HCT116 (cell line): ENCODE measurements at regions not wholly inside any gene's neighbourhood (a gene's known extent, or its start where the extent isn't known, plus 50 kb on each side); places are given as distances from the start of the nearest gene placed in this dataset.

Source experiments
- ATAC-seq: fragments of 200-7000 bp; cut with Tn5 transposase; 2 replicates; pipeline ENCODE4 v1.9.1; 2020; ENCODE audit warnings: mild to moderate bottlenecking, moderate library complexity
- BruUV-seq: library from RNA; stranded (reverse); fragments of 400-500 nt; replicated peaks from 2 replicates; lab custom pipeline; 2021; lab: Mats Ljungman, UMichigan
- CTCF ChIA-PET: fragments of 300-600 bp; sonication (Branson Sonifier 250); formaldehyde crosslinking; loops from one replicate; lab custom pipeline; 2021; ENCODE audit warnings: antibody characterized with exemption; lab: Charles Lee
- POLR2A ChIA-PET: fragments of 300-600, 350-600 bp; sonication (Branson Sonifier 250); formaldehyde crosslinking; loops from one replicate; lab custom pipeline; 2021; ENCODE audit warnings: antibody characterized with exemption; lab: Charles Lee
- RAD21 ChIA-PET, 2 experiments: fragments of 300-600 bp; sonication (Branson Sonifier 250); formaldehyde crosslinking; loops; one replicate each; lab custom pipeline; 2023; ENCODE audit warnings: low total read pairs in 2 of 2; ENCODE audit not compliant: uncharacterized antibody in 2 of 2, unreplicated experiment in 2 of 2, low non-redundant PET in 1 of 2; lab: Charles Lee
- DNase-seq: peaks from one replicate; pipeline ENCODE4 v3.0.0-alpha.2; 2010; ENCODE audit warnings: low read depth, low spot score
- H2AFZ ChIP-seq: fragments of 200-600 bp; shearing (Covaris generic), sonication (generic); 2 replicates; pipeline ENCODE4 v1.6.1; 2017; ENCODE audit warnings: low read depth, mixed run types, mixed read lengths, antibody characterized with exemption, low read length; ENCODE audit not compliant: poor library complexity, severe bottlenecking
- H3K27ac ChIP-seq: 2 replicates; pipeline ENCODE4 v1.5.1; 2012; ENCODE audit warnings: low read depth, low read length
- H3K27me3 ChIP-seq: fragments of 200-600 bp; sonication (generic); 2 replicates; pipeline ENCODE4 v1.6.1; 2016; ENCODE audit warnings: mixed run types, low read length, mixed read lengths; ENCODE audit not compliant: insufficient read depth
- H3K36me3 ChIP-seq, 2 experiments: fragments of 200-500 bp in 1 of 2; fragments of 200-600 bp in 1 of 2; sonication (Bioruptor generic) in 1 of 2; sonication (generic) in 1 of 2; 2 replicates each; pipeline versions ENCODE4 v1.5.1 to v1.6.1; 2014 to 2016; ENCODE audit warnings: low read length in 2 of 2, inconsistent platforms in 1 of 2, mixed read lengths in 1 of 2, mixed run types in 1 of 2; ENCODE audit not compliant: insufficient read depth in 2 of 2, control insufficient read depth in 1 of 2
- H3K4me1 ChIP-seq, 2 experiments: fragments of 200-600 bp in 1 of 2; sonication (generic) in 1 of 2; 2 replicates each; pipeline versions ENCODE4 v1.5.1 to v1.6.1; 2012 to 2017; ENCODE audit warnings: low read length in 2 of 2, inconsistent platforms in 1 of 2, mild to moderate bottlenecking in 1 of 2, mixed read lengths in 1 of 2, mixed run types in 1 of 2, moderate library complexity in 1 of 2; ENCODE audit not compliant: insufficient read depth in 2 of 2, control insufficient read depth in 1 of 2
- H3K4me2 ChIP-seq: fragments of 200-600 bp; sonication (generic); 2 replicates; pipeline ENCODE4 v1.6.1; 2017; ENCODE audit warnings: mixed run types, low read length, mixed read lengths
- H3K4me3 ChIP-seq, 2 experiments: fragments of 200-600 bp in 1 of 2; sonication (generic) in 1 of 2; replicated peaks in 1 of 2; 2 replicates each; pipeline ENCODE4 v1.5.1; 2011 to 2016; ENCODE audit warnings: low read length in 2 of 2, control low read depth in 1 of 2, low read depth in 1 of 2, mild to moderate bottlenecking in 1 of 2, mixed read lengths in 1 of 2, mixed run types in 1 of 2
- H3K79me2 ChIP-seq: fragments of 200-600 bp; sonication (generic); 2 replicates; pipeline ENCODE4 v1.6.1; 2017; ENCODE audit warnings: mild to moderate bottlenecking, mixed run types, low read length, moderate library complexity, mixed read lengths; ENCODE audit not compliant: insufficient read depth
- H3K9ac ChIP-seq: fragments of 200-600 bp; sonication (generic); 2 replicates; pipeline ENCODE4 v1.6.1; 2016; ENCODE audit warnings: low read length, mixed read lengths
- H3K9me2 ChIP-seq: fragments of 200-600 bp; sonication (generic), shearing (Covaris generic); 2 replicates; pipeline ENCODE4 v1.6.1; 2017; ENCODE audit warnings: mixed run types, mild to moderate bottlenecking, moderate library complexity; ENCODE audit not compliant: insufficient read depth
- H3K9me3 ChIP-seq, 2 experiments: fragments of 200-500 bp in 1 of 2; fragments of 200-600 bp in 1 of 2; sonication (Bioruptor generic) in 1 of 2; sonication (generic) in 1 of 2; 2 replicates each; pipeline ENCODE4 v1.6.1; 2014 to 2017; ENCODE audit warnings: low read length in 2 of 2, mixed read lengths in 2 of 2, inconsistent platforms in 1 of 2, low read depth in 1 of 2, mild to moderate bottlenecking in 1 of 2, mixed run types in 1 of 2, moderate library complexity in 1 of 2; ENCODE audit not compliant: control insufficient read depth in 1 of 2, insufficient read depth in 1 of 2
- H4K20me1 ChIP-seq: fragments of 200-600 bp; sonication (generic), shearing (Covaris generic); 2 replicates; pipeline ENCODE4 v1.6.1; 2017; ENCODE audit warnings: mixed run types, mild to moderate bottlenecking, moderate library complexity; ENCODE audit not compliant: insufficient read depth
- CBX3 ChIP-seq: IDR thresholded peaks from 2 replicates; pipeline ENCODE4 v1.6.1; 2012; ENCODE audit warnings: low read depth
- CEBPB ChIP-seq: IDR thresholded peaks from 2 replicates; pipeline ENCODE4 v1.6.1; 2012; ENCODE audit warnings: low read depth
- ELF1 ChIP-seq: IDR thresholded peaks from 2 replicates; pipeline ENCODE4 v1.6.1; 2012; ENCODE audit warnings: low read depth, borderline replicate concordance
- EZH2 ChIP-seq: fragments of 200-600 bp; sonication (generic); IDR thresholded peaks from 2 replicates; pipeline ENCODE4 v1.6.1; 2017; ENCODE audit warnings: antibody characterized with exemption, mixed run types
- FOSL1 ChIP-seq: IDR thresholded peaks from 2 replicates; pipeline ENCODE4 v1.6.1; 2012; ENCODE audit warnings: low read depth
- POLR2A ChIP-seq: IDR thresholded peaks from 2 replicates; pipeline ENCODE4 v1.7.0; 2011; ENCODE audit warnings: borderline replicate concordance; ENCODE audit not compliant: insufficient read depth, insufficient read length; ENCODE audit errors: extremely low read depth
- POLR2AphosphoS5 ChIP-seq: IDR thresholded peaks from 2 replicates; pipeline ENCODE4 v1.6.1; 2011; ENCODE audit warnings: mild to moderate bottlenecking, low read depth, low read length, moderate library complexity
- SIN3A ChIP-seq: IDR thresholded peaks from 2 replicates; pipeline ENCODE4 v1.6.1; 2012; ENCODE audit warnings: low read depth
- SP1 ChIP-seq: IDR thresholded peaks from 2 replicates; pipeline ENCODE4 v1.6.1; 2012; ENCODE audit warnings: low read depth
- SRF ChIP-seq: IDR thresholded peaks from 2 replicates; pipeline ENCODE4 v1.6.1; 2012; ENCODE audit warnings: low read depth
- TCF7L2 ChIP-seq: IDR thresholded peaks from 2 replicates; pipeline ENCODE4 v1.7.0; 2011; ENCODE audit warnings: borderline replicate concordance, inconsistent platforms; ENCODE audit not compliant: insufficient read depth, insufficient read length; ENCODE audit errors: extremely low read depth
- ZFX ChIP-seq: fragments of 450-650 bp; IDR thresholded peaks from 2 replicates; pipeline ENCODE4 v1.6.1; 2017
- intact Hi-C: fragments of 100-400 bp; cut with micrococcal nuclease; formaldehyde crosslinking; loops from 2 replicates; pipeline ENCODE4 v1.10.0; 2022
- TF ChIP-seq, protein P1 (sequence below): IDR thresholded peaks from 2 replicates; pipeline ENCODE4 v1.6.1; 2012
- TF ChIP-seq, protein P2 (sequence below), 3 experiments: fragments of 200-600 bp in 1 of 3; sonication (generic) in 1 of 3; IDR thresholded peaks in 2 of 3; conservative IDR thresholded peaks in 1 of 3; 2 replicates each; pipeline ENCODE4 v1.5.1; 2012 to 2017; ENCODE audit warnings: low read depth in 2 of 3, low read length in 2 of 3, antibody characterized with exemption in 1 of 3, borderline replicate concordance in 1 of 3, control low read depth in 1 of 3, mild to moderate bottlenecking in 1 of 3, mixed read lengths in 1 of 3, mixed run types in 1 of 3, moderate library complexity in 1 of 3; ENCODE audit not compliant: insufficient read depth in 1 of 3
- TF ChIP-seq, protein P3 (sequence below): IDR thresholded peaks from 2 replicates; pipeline ENCODE4 v1.6.1; 2012; ENCODE audit warnings: low read depth
- TF ChIP-seq, protein P4 (sequence below): IDR thresholded peaks from 2 replicates; pipeline ENCODE4 v1.6.1; 2011; ENCODE audit warnings: mild to moderate bottlenecking, low read length, moderate library complexity; ENCODE audit not compliant: insufficient replicate concordance; ENCODE audit errors: extremely low read depth

DNA sequence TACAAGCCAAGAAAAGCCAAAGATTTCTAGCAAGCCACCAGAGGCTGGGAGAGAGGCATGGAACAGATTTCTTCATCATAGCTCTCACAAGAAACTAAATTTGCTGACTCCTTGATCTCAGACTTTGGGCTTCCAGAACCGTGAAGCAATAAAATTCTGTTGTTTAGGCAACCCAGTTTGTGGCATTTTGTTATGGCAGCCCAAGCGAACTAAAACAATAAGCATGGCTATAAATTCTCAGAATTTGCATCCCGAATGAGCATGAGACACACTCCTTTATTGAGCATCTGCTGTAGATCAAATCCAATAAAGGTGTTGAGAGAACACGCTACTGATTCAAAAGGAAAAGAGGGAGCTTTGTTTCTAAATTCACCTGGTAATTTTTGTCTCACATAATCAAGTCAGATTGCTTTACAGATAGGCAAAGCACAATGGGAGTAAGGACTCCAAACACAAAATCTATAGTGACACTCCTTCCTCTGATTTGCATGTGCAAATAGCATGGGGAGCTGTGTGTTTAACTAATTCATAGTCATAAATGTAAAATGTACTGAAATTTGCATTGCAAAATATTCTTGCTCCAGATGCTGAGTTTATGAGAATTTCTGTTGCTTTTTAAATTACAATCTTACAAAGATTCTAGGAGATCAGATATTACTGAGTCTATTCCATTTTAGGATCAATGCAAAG is 308.7 kb downstream of the MED10 start:
- intact Hi-C loops, result no loop called here
- H3K4me2 ChIP-seq, result no peak overlapping the region
- ATAC-seq (no peak), DNase-seq (no peak)
- TF ChIP-seq, protein P1, sequence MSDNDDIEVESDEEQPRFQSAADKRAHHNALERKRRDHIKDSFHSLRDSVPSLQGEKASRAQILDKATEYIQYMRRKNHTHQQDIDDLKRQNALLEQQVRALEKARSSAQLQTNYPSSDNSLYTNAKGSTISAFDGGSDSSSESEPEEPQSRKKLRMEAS, result no peak
- TF ChIP-seq FOSL1 (no peak), SP1 (no peak), POLR2AphosphoS5 (no peak), CEBPB (no peak), SRF (no peak), EZH2 (no peak), CBX3 (no peak), SIN3A (no peak), POLR2A (no peak), TCF7L2 (no peak), ZFX (no peak), ELF1 (no peak)
- TF ChIP-seq, protein P2, sequence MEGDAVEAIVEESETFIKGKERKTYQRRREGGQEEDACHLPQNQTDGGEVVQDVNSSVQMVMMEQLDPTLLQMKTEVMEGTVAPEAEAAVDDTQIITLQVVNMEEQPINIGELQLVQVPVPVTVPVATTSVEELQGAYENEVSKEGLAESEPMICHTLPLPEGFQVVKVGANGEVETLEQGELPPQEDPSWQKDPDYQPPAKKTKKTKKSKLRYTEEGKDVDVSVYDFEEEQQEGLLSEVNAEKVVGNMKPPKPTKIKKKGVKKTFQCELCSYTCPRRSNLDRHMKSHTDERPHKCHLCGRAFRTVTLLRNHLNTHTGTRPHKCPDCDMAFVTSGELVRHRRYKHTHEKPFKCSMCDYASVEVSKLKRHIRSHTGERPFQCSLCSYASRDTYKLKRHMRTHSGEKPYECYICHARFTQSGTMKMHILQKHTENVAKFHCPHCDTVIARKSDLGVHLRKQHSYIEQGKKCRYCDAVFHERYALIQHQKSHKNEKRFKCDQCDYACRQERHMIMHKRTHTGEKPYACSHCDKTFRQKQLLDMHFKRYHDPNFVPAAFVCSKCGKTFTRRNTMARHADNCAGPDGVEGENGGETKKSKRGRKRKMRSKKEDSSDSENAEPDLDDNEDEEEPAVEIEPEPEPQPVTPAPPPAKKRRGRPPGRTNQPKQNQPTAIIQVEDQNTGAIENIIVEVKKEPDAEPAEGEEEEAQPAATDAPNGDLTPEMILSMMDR (IDR thresholded peaks at IDR 0.05 in 2 of 3, conservative IDR thresholded peaks at IDR 0.05 in 1 of 3; ENCODE audit: borderline replicate concordance in 1 of 3, insufficient read depth in 1 of 3, low read depth in 2 of 3, low read length in 2 of 3), result no peak
- TF ChIP-seq, protein P3, sequence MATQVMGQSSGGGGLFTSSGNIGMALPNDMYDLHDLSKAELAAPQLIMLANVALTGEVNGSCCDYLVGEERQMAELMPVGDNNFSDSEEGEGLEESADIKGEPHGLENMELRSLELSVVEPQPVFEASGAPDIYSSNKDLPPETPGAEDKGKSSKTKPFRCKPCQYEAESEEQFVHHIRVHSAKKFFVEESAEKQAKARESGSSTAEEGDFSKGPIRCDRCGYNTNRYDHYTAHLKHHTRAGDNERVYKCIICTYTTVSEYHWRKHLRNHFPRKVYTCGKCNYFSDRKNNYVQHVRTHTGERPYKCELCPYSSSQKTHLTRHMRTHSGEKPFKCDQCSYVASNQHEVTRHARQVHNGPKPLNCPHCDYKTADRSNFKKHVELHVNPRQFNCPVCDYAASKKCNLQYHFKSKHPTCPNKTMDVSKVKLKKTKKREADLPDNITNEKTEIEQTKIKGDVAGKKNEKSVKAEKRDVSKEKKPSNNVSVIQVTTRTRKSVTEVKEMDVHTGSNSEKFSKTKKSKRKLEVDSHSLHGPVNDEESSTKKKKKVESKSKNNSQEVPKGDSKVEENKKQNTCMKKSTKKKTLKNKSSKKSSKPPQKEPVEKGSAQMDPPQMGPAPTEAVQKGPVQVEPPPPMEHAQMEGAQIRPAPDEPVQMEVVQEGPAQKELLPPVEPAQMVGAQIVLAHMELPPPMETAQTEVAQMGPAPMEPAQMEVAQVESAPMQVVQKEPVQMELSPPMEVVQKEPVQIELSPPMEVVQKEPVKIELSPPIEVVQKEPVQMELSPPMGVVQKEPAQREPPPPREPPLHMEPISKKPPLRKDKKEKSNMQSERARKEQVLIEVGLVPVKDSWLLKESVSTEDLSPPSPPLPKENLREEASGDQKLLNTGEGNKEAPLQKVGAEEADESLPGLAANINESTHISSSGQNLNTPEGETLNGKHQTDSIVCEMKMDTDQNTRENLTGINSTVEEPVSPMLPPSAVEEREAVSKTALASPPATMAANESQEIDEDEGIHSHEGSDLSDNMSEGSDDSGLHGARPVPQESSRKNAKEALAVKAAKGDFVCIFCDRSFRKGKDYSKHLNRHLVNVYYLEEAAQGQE, result no peak
- TF ChIP-seq, protein P4, sequence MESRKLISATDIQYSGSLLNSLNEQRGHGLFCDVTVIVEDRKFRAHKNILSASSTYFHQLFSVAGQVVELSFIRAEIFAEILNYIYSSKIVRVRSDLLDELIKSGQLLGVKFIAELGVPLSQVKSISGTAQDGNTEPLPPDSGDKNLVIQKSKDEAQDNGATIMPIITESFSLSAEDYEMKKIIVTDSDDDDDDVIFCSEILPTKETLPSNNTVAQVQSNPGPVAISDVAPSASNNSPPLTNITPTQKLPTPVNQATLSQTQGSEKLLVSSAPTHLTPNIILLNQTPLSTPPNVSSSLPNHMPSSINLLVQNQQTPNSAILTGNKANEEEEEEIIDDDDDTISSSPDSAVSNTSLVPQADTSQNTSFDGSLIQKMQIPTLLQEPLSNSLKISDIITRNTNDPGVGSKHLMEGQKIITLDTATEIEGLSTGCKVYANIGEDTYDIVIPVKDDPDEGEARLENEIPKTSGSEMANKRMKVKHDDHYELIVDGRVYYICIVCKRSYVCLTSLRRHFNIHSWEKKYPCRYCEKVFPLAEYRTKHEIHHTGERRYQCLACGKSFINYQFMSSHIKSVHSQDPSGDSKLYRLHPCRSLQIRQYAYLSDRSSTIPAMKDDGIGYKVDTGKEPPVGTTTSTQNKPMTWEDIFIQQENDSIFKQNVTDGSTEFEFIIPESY, result no peak
- H3K4me1 ChIP-seq, result no peaks in the 10 kb centered on the region
- ChIA-PET POLR2A (no interaction called here), CTCF (no interaction called here), RAD21 (no interaction called here)
- no peaks in the 10 kb centered on the region for H4K20me1 ChIP-seq
- no peaks in the 10 kb centered on the region for H3K36me3 ChIP-seq
- H3K9me2 ChIP-seq, result no peaks in the 10 kb centered on the region
- no peaks in the 10 kb centered on the region for H3K79me2 ChIP-seq
- H2AFZ ChIP-seq, result no peak overlapping the region
- H3K27me3 ChIP-seq, result no peaks in the 10 kb centered on the region
- no peak overlapping the region for H3K27ac ChIP-seq
- no TSS peak for BruUV-seq
- H3K9ac ChIP-seq, result no peak overlapping the region
- H3K4me3 ChIP-seq, result no peak overlapping the region
- H3K9me3 ChIP-seq, result no peaks in the 10 kb centered on the region
